Adrenal gland (tissue), 9 donors: ENCODE measurements at regions not wholly inside any gene's neighbourhood (a gene's known extent, or its start where the extent isn't known, plus 50 kb on each side); places are given as distances from the start of the nearest gene placed in this dataset.

Experiments used
- DNase-seq, 7 donors: peaks; one replicate each; pipeline ENCODE4 v3.0.0-alpha.2; 2019 to 2020
- H3K27ac ChIP-seq, 5 donors: fragments of 200-600 bp; sonication (generic) in 4 of 5; 1 replicate in 3 of 5; 2 replicates in 2 of 5; pipeline versions ENCODE4 v1.5.1 to v1.8.0; 2016 to 2020; ENCODE audit warnings: mild to moderate bottlenecking in 1 of 5
- H3K27me3 ChIP-seq: fragments of 200-600 bp; 2 replicates; pipeline ENCODE4 v1.8.0; 2021
- H3K36me3 ChIP-seq, 2 donors: fragments of 200-600 bp; replicated peaks in 1 of 2; 1 replicate in 1 of 2; 2 replicates in 1 of 2; pipeline versions ENCODE4 v1.5.1 to v1.8.0; 2018 to 2022
- H3K4me1 ChIP-seq, 2 donors: fragments of 200-600 bp; replicated peaks in 1 of 2; 1 replicate in 1 of 2; 2 replicates in 1 of 2; pipeline versions ENCODE4 v1.5.1 to v1.8.0; 2018 to 2021
- H3K4me3 ChIP-seq, 4 donors: fragments of 200-600 bp; sonication (generic) in 3 of 4; one replicate each; pipeline ENCODE4 v1.5.1; 2016 to 2018
- H3K9me3 ChIP-seq, 3 donors: fragments of 200-600 bp; sonication (generic) in 1 of 3; replicated peaks in 1 of 3; 1 replicate in 2 of 3; 2 replicates in 1 of 3; pipeline versions ENCODE4 v1.5.1 to v1.8.0; 2016 to 2021
- CTCF ChIP-seq, 6 experiments: fragments of 450-650 bp in 4 of 6; fragments of 200-600 bp in 2 of 6; sonication (generic) in 1 of 6; IDR thresholded peaks; 1 replicate in 5 of 6; 2 replicates in 1 of 6; pipeline versions ENCODE4 v1.5.1 to v1.8.0; 2016 to 2021; ENCODE audit warnings: antibody characterized with exemption in 6 of 6, mild to moderate bottlenecking in 2 of 6, moderate library complexity in 1 of 6
- POLR2A ChIP-seq, 2 donors: fragments of 450-650 bp; IDR thresholded peaks; one replicate each; pipeline ENCODE4 v1.6.1; 2017; ENCODE audit warnings: antibody characterized with exemption in 2 of 2, mild to moderate bottlenecking in 2 of 2, moderate library complexity in 1 of 2
- WGBS, 4 donors: extraction: QIAGEN DNeasy Blood & Tissue Kit in 2 of 4; methylation state at CpG; one replicate each; pipeline versions ENCODE4 v1.1.5 to v1.1.7; 2013 to 2017; 5-methylcytosine and 5-hydroxymethylcytosine counted together
- intact Hi-C, 2 donors: fragments of 100-400 bp; cut with DNase I; formaldehyde crosslinking; loops; one replicate each; pipeline versions ENCODE4 v1.14.1 to v1.15.0; 2022 to 2023
- donor health status: healthy with polysubstance abuse.
- donor health status: Bipolar disorder and iron deficiency.
- donor health status: DM: yes; HTN: yes; CAD: no.
- donor health status: DM: no; HTN: no; CAD: no.
- donor health status: DM: no; HTN: no; CAD: no.

- no peak for TF ChIP-seq CTCF (IDR thresholded peaks at IDR 0.05)
- no peak for TF ChIP-seq POLR2A (IDR thresholded peaks at IDR 0.05)
- DNase-seq: peak in 2 of 7 donors; percentile 29 to 35
- no peaks in the 10 kb centered on the region for H3K9me3 ChIP-seq
- WGBS, 4 donors: 58 to 69% (median 69%) methylated on average over 5 of the region's 5 CpGs
- no peak overlapping the region for H3K4me3 ChIP-seq
- intact Hi-C loops: no loop called here
- no peaks in the 10 kb centered on the region for H3K4me1 ChIP-seq
- no peak overlapping the region for H3K27ac ChIP-seq
- H3K36me3 ChIP-seq: no peaks in the 10 kb centered on the region
- no peaks in the 10 kb centered on the region for H3K27me3 ChIP-seq
Measured at GRCh38 chr6:7033202-7033601, 74.6 kb upstream of the RREB1 start.

- Histone ChIP-seq H3K27ac (no peak overlapping the region), H3K36me3 (no peaks in the 10 kb centered on the region), H3K9me3 (no peaks in the 10 kb centered on the region), H3K4me3 (no peak overlapping the region), H3K27me3 (no peaks in the 10 kb centered on the region), H3K4me1 (no peaks in the 10 kb centered on the region)
- 73 to 82% (median 79%) methylated on average over 1 of the region's 1 CpG for WGBS, 4 donors
- TF ChIP-seq POLR2A (IDR thresholded peaks at IDR 0.05): no peak
- no peak for TF ChIP-seq CTCF (IDR thresholded peaks at IDR 0.05)
- intact Hi-C loops: no loop called here
- no peak for DNase-seq
Measured at GRCh38 chr6:7034055-7034454, 73.7 kb upstream of the RREB1 start.

- Histone ChIP-seq H3K27ac (no peak overlapping the region), H3K4me1 (no peaks in the 10 kb centered on the region), H3K27me3 (no peaks in the 10 kb centered on the region), H3K9me3 (no peaks in the 10 kb centered on the region), H3K4me3 (no peak overlapping the region), H3K36me3 (no peaks in the 10 kb centered on the region)
- WGBS, 4 donors: 70 to 81% (median 72%) methylated on average over 2 of the region's 2 CpGs
- intact Hi-C loops: no loop called here
- TF ChIP-seq CTCF (IDR thresholded peaks at IDR 0.05): no peak
- TF ChIP-seq POLR2A (IDR thresholded peaks at IDR 0.05): no peak
- DNase-seq: no peak
Measured at GRCh38 chr6:7035837-7036249, 71.9 kb upstream of the RREB1 start.

GRCh38 chr6:7041511-7042026, 66.2 kb upstream of the RREB1 start:
- intact Hi-C loops: no loop called here
- Histone ChIP-seq H3K27me3 (no peaks in the 10 kb centered on the region), H3K9me3 (no peaks in the 10 kb centered on the region), H3K4me3 (no peak overlapping the region), H3K4me1 (peaks cover 0 to 10% of the 10 kb centered on the region in 2 donors), H3K36me3 (no peaks in the 10 kb centered on the region), H3K27ac (no peak overlapping the region)
- WGBS, 4 donors: 50 to 74% (median 69%) methylated on average over 3 of the region's 3 CpGs
- TF ChIP-seq POLR2A (IDR thresholded peaks at IDR 0.05) (no peak), CTCF (IDR thresholded peaks at IDR 0.05) (no peak)
- DNase-seq: no peak
